HL-60 (cell line): ENCODE measurements at regions not wholly inside any gene's neighbourhood (a gene's known extent, or its start where the extent isn't known, plus 50 kb on each side); places are given as distances from the start of the nearest gene placed in this dataset.

ENCODE experiments used
- CTCF ChIP-seq: IDR thresholded peaks from one replicate; pipeline ENCODE4 v1.5.1; 2011; ENCODE audit warnings: low read length, control low read depth, inconsistent platforms; ENCODE audit not compliant: insufficient read depth
- GABPA ChIP-seq: IDR thresholded peaks from 2 replicates; pipeline ENCODE4 v1.6.1; 2012; ENCODE audit warnings: low read depth
- POLR2AphosphoS5 ChIP-seq: IDR thresholded peaks from 2 replicates; pipeline ENCODE4 v1.6.1; 2012; ENCODE audit warnings: low read depth
- REST ChIP-seq: IDR thresholded peaks from 2 replicates; pipeline ENCODE4 v1.6.1; 2012; ENCODE audit warnings: low read depth; ENCODE audit not compliant: insufficient replicate concordance

GRCh38 chr3:159877924-159878323, 110.7 kb upstream of the IL12A start:
- TF ChIP-seq CTCF: no peak
- no peak for TF ChIP-seq REST
- TF ChIP-seq POLR2AphosphoS5: no peak
- TF ChIP-seq GABPA: no peak
